Esophagus squamous epithelium (tissue), 5 donors: ENCODE measurements at regions not wholly inside any gene's neighbourhood (a gene's known extent, or its start where the extent isn't known, plus 50 kb on each side); places are given as distances from the start of the nearest gene placed in this dataset.

Source experiments
- DNase-seq: peaks from one replicate; lab custom pipeline; 2025; lab: John Stamatoyannopoulos, UW
- H3K27ac ChIP-seq, 4 donors: fragments of 200-600 bp; sonication (generic); one replicate each; pipeline ENCODE4 v1.5.1; 2016 to 2019; ENCODE audit warnings: mild to moderate bottlenecking in 1 of 4
- H3K27me3 ChIP-seq, 4 donors: fragments of 200-600 bp; sonication (generic); 1 replicate in 3 of 4; 2 replicates in 1 of 4; pipeline versions ENCODE4 v1.5.1 to v1.6.0; 2017 to 2021; ENCODE audit warnings: antibody characterized with exemption in 1 of 4
- H3K36me3 ChIP-seq, 3 donors: fragments of 200-600 bp; sonication (generic); one replicate each; pipeline ENCODE4 v1.5.1; 2016 to 2019
- H3K4me1 ChIP-seq, 3 donors: fragments of 200-600 bp; sonication (generic); one replicate each; pipeline ENCODE4 v1.5.1; 2017 to 2019
- H3K4me3 ChIP-seq, 4 donors: fragments of 200-600 bp; sonication (generic); 1 replicate in 3 of 4; 2 replicates in 1 of 4; pipeline ENCODE4 v1.5.1; 2016 to 2019; ENCODE audit warnings: mild to moderate bottlenecking in 2 of 4, moderate library complexity in 1 of 4
- H3K9me3 ChIP-seq, 3 donors: fragments of 200-600 bp; sonication (generic); one replicate each; pipeline ENCODE4 v1.5.1; 2016 to 2019
- POLR2A ChIP-seq, 4 donors: fragments of 450-650 bp; IDR thresholded peaks; one replicate each; pipeline ENCODE4 v1.6.1; 2017; ENCODE audit warnings: antibody characterized with exemption in 4 of 4, mild to moderate bottlenecking in 4 of 4, moderate library complexity in 3 of 4
- WGBS, 2 donors: methylation state at CpG; one replicate each; pipeline ENCODE4 v1.1.5; 2018; 5-methylcytosine and 5-hydroxymethylcytosine counted together
- intact Hi-C: fragments of 100-400 bp; cut with DNase I; formaldehyde crosslinking; loops from one replicate; pipeline ENCODE4 v1.15.0; 2022
- TF ChIP-seq, protein P1 (sequence below), 6 experiments: fragments of 450-650 bp in 4 of 6; fragments of 200-600 bp in 2 of 6; sonication (generic) in 2 of 6; IDR thresholded peaks; one replicate each; pipeline ENCODE4 v1.5.1; 2016 to 2019; ENCODE audit warnings: antibody characterized with exemption in 6 of 6, mild to moderate bottlenecking in 4 of 6, moderate library complexity in 4 of 6
- donor health status: DM: yes; HTN: yes; CAD: no.

DNA sequence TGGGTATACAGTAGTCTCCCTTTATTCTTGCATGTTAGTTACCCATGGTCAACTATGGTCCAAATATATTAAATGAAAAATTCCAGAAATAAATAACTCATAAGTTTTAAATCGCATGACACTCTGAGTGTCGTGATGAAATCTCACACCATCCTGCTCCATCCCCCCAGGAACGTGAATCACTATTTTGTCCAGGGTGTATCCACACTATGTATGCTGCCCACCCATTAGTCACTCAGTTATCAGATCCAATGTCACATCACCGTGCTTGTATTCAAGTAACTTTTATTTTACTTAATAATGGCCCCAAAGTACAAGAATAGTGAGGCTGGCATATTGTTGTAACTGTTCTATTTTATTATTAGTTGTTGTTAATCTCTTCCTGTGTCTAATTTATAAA lies 115.8 kb upstream of the SERP2 start:
- TF ChIP-seq, protein P1, sequence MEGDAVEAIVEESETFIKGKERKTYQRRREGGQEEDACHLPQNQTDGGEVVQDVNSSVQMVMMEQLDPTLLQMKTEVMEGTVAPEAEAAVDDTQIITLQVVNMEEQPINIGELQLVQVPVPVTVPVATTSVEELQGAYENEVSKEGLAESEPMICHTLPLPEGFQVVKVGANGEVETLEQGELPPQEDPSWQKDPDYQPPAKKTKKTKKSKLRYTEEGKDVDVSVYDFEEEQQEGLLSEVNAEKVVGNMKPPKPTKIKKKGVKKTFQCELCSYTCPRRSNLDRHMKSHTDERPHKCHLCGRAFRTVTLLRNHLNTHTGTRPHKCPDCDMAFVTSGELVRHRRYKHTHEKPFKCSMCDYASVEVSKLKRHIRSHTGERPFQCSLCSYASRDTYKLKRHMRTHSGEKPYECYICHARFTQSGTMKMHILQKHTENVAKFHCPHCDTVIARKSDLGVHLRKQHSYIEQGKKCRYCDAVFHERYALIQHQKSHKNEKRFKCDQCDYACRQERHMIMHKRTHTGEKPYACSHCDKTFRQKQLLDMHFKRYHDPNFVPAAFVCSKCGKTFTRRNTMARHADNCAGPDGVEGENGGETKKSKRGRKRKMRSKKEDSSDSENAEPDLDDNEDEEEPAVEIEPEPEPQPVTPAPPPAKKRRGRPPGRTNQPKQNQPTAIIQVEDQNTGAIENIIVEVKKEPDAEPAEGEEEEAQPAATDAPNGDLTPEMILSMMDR (IDR thresholded peaks at IDR 0.05): no peak
- no peak for TF ChIP-seq POLR2A (IDR thresholded peaks at IDR 0.05)
- Histone ChIP-seq H3K4me1 (no peaks in the 10 kb centered on the region), H3K36me3 (no peaks in the 10 kb centered on the region), H3K9me3 (no peaks in the 10 kb centered on the region), H3K4me3 (no peak overlapping the region), H3K27ac (no peak overlapping the region), H3K27me3 (no peaks in the 10 kb centered on the region)
- intact Hi-C loops: no loop called here
- 85 to 92% methylated on average over 4 of the region's 4 CpGs for WGBS, 2 donors
- no peak for DNase-seq

DNA sequence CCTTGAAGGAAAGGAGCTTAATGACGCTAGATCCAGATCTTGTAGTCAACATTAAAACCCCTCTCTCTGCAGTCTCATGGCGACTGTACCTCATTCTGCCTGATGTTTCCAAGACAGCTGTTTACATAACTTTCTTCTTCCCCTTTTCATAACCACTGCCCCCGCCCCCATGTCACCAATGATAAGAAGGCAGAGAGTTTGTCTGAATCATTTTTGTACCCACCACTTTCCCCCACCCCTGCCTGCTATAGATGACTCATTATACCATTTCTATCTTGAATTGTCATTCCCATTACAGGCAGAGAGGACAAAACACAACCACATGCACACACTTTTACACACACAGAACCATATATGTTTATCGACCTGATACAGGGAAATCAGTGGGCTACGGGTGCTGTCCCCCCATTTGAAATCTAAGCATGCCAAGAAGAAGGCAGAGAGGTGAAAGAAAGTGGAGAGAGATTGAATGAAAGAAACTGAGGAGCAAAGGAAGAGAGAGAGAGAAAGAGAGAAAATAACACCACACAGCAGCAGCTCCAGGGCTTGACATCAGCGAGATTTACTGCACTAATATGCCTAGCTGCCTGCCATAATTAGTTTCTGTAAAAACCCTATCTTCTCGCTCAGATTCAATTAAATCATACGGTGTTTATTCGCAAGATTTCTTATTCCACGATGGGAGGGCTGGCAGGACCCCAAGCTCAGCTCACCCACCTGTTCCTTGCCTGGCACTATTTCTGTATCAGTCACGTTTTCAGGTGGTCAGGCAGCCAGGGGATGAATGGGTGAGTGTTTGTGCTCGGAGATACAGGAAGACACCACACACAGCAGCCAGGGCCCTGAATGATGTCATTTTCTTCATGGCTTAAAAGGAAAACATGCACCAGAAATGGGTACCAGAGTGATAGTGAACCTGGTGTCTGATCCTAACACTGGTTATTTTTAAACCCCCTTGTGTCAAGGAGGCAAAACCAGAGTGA lies 114.3 kb upstream of the SERP2 start:
- 57 to 60% methylated on average over 11 to 12 of the region's 12 CpGs for WGBS, 2 donors
- no peak for DNase-seq
- TF ChIP-seq POLR2A (IDR thresholded peaks at IDR 0.05): no peak
- H3K27ac ChIP-seq: peak overlapping the region in 3 of 4 donors; percentile 39 to 52 (median 42)
- H3K36me3 ChIP-seq: no peaks in the 10 kb centered on the region
- intact Hi-C loops: no loop called here
- no peaks in the 10 kb centered on the region for H3K4me1 ChIP-seq
- no peaks in the 10 kb centered on the region for H3K27me3 ChIP-seq
- H3K9me3 ChIP-seq: no peaks in the 10 kb centered on the region
- peak overlapping the region in 1 of 4 donors; percentile 6 for H3K4me3 ChIP-seq

DNA sequence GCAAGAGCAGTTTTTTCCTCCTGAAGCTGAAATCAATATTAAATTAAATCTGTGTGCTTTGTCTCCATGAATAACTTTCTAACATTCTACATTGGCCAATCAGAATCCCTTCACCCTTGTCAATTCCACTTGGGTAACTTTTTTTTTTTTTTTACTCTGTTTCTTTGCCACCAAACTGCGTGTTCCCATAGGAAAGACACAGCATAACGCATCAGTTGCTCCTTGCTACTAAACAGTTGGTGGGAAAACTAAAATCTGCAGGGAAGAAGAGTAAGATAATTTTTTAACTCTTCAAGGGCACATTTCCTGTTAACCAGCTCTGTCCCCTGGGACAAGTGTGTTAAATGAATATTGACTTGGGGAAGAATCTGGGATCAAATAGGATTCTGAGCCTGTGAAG lies 113.3 kb upstream of the SERP2 start:
- 94 to 96% methylated on average over 2 of the region's 2 CpGs for WGBS, 2 donors
- TF ChIP-seq POLR2A (IDR thresholded peaks at IDR 0.05): no peak
- TF ChIP-seq, protein P1 (IDR thresholded peaks at IDR 0.05): no peak
- no peaks in the 10 kb centered on the region for H3K9me3 ChIP-seq
- no peak overlapping the region for H3K27ac ChIP-seq
- no peaks in the 10 kb centered on the region for H3K27me3 ChIP-seq
- no peaks in the 10 kb centered on the region for H3K36me3 ChIP-seq
- no peak overlapping the region for H3K4me3 ChIP-seq
- no peaks in the 10 kb centered on the region for H3K4me1 ChIP-seq
- DNase-seq: no peak
- intact Hi-C loops: no loop called here

DNA sequence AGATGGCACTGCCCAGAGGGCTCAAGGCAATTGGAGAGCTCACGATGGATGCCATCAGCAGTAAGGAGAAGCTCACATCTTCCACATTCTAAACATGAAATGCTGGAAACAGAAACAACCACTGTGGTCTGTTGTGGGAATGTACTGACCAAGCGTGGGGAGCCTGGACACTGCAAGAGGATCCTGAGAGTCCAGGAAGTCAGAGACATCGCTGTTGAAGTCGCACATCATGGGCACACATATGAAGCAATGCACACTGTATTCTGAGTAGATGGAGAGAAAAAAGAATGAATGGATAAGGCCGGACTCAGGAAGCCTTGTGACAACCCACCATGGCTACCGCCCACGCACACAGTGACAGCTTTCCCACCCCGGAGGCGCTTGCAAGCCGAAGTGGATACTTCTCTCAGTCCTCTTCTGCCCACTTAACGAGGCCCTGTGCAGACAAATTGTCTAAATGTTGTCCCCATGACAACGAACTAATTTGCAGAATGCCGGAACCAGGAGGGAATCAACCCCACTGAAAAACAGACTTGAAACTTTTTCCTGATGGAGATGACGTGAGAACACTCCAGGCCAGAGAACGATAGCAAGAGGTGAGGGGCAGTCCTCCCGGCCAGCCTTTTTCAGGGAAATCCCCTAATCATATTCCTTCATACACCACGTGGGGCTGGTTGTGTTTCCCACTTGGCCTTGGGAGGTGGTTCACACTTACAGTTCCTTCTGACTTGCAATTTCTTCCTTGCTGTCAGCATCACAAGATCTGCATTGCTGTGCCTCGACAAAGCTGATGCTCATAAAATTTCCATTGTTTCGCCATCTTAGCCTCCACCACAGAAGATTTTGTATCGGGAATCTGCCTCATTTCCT lies 109.6 kb upstream of the SERP2 start:
- H3K27me3 ChIP-seq: no peaks in the 10 kb centered on the region
- WGBS, 2 donors: 76 to 87% methylated on average over 19 to 20 of the region's 20 CpGs
- intact Hi-C loops: no loop called here
- peaks cover 5 to 17% (median 5%) of the 10 kb centered on the region in 3 donors for H3K4me1 ChIP-seq
- no peaks in the 10 kb centered on the region for H3K36me3 ChIP-seq
- H3K27ac ChIP-seq: no peak overlapping the region
- no peak for TF ChIP-seq POLR2A (IDR thresholded peaks at IDR 0.05)
- TF ChIP-seq, protein P1 (IDR thresholded peaks at IDR 0.05): no peak
- H3K4me3 ChIP-seq: no peak overlapping the region
- no peaks in the 10 kb centered on the region for H3K9me3 ChIP-seq
- no peak for DNase-seq

DNA sequence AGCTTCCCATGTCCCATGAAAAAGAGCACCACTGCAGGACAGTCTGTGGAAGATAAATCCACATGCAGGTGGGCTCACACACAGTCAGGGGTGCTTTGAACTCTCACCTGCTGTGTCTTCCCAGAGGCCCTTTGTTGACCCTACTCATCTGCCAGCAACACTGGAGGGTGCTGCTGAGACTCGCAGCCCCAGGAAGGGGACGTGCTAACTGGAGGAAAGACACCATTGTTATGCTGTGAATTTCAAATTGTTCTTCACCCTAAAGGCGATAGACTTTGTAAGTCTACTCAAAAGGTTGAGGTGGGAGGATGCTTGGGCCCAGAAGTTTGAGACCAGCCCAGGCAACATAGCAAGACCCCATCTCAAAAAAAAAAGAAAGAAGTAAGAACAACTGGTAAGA lies 107.3 kb upstream of the SERP2 start:
- TF ChIP-seq POLR2A (IDR thresholded peaks at IDR 0.05): no peak
- TF ChIP-seq, protein P1 (IDR thresholded peaks at IDR 0.05): no peak
- DNase-seq: no peak
- Histone ChIP-seq H3K9me3 (no peaks in the 10 kb centered on the region), H3K27me3 (no peaks in the 10 kb centered on the region), H3K36me3 (no peaks in the 10 kb centered on the region), H3K4me3 (no peak overlapping the region), H3K27ac (no peak overlapping the region), H3K4me1 (peaks cover 6 to 28% (median 9%) of the 10 kb centered on the region in 3 donors)
- 79% methylated on average over 3 of the region's 3 CpGs; no CpG with 5 or more reads in 1 of the 2 donors for WGBS, 2 donors
- intact Hi-C loops: no loop called here
